GM19240 (cell line): ENCODE measurements at regions not wholly inside any gene's neighbourhood (a gene's known extent, or its start where the extent isn't known, plus 50 kb on each side); places are given as distances from the start of the nearest gene placed in this dataset.

Experiments used
- DNase-seq: peaks from one replicate; pipeline ENCODE4 v3.0.0; 2011; ENCODE audit warnings: low spot score; ENCODE audit not compliant: insufficient read length

- no peak for DNase-seq
These were observed 617.3 kb upstream of the ID2 start for GRCh38 chr2:8064603-8065002.

DNA sequence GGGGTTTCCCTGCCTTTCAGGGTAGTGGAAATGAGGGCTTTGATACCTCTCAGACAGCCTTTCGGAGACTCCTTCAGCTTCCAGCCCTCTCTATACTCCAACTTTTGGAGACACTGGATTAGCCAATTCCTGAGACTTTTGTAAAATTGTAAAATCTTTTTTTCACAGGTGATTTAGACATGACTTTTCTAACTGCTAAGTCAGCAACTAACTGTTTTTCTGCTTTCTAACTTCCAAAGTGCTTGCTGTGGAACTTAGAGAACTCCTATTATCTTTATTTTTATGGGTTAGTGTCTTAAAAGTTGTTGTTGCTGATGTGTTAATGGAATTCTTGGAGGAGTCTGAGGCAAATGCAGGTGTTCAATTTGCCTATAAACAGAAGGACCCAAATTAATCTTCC is 616.7 kb upstream of the ID2 start:
- DNase-seq, result no peak

- no peak for DNase-seq
These were observed 614.0 kb upstream of the ID2 start for GRCh38 chr2:8067784-8068336.

GRCh38 chr2:8072907-8073306 is 608.9 kb upstream of the ID2 start:
- DNase-seq, result no peak

GRCh38 chr2:8073916-8074315 is 607.9 kb upstream of the ID2 start:
- DNase-seq, result no peak

DNA sequence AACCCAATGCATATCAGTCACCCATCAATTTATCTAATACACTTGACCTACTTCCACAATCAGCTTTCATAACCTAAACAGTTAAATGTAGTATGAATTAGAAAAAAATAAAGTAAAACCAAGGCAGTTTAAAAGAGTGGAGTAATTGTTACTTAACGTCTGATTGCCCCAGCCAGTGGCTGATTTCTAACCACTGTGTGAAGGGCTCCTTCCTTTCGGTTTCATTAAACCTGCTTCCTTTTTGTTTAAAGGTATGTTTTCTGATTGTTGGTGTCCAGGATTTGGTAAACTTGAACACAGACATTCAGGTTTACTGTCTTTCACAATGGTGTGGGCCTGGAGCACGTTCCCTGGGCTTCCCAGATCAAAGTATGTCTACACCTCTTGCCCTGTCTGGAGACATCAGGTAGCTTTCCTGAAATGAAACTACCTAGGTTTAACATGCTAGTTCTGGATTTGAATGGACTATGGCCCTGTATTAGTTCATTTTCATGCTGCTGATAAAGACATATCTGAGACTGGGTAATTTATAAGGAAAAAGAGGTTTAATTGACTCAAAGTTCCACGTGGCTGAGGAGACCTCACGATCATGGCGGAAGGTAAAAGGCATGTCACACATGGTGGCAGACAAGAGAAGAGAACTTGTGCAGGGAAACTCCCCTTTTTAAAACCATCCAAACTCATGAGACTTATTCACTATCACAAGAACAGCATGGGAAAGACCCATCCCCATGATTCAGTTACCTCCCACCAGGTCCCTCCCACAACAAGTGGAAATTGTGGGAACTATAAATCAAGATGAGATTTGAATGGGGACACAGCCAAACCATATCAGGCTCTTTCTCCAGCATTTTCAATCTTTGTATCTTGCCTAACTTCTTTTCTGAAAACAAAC is 605.2 kb upstream of the ID2 start:
- DNase-seq, result no peak

DNA sequence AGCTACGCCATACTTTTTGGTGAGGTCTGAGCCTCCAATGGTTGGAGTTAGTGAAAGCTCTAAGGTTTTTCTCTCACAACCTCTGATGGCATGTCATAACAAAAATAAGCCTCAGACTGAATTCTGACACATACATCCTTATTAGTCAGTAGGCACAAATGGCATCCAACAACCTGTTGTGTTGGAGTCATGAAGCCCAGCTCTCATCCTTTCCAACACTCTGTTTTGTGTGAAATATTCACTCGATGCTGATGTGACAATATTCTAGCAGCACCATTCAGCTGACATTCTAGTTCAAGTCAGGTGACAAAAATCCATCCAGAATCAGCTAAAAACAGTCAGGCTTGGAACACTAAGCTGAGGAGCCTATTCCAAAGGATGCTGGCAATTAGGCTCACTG is 603.2 kb upstream of the ID2 start:
- no peak for DNase-seq

- no peak for DNase-seq
These were observed 601.8 kb upstream of the ID2 start for GRCh38 chr2:8080063-8080462.

- no peak for DNase-seq
These were observed 600.7 kb upstream of the ID2 start for GRCh38 chr2:8081130-8081529.

GRCh38 chr2:8082840-8083239 is 599.0 kb upstream of the ID2 start:
- no peak for DNase-seq

DNA sequence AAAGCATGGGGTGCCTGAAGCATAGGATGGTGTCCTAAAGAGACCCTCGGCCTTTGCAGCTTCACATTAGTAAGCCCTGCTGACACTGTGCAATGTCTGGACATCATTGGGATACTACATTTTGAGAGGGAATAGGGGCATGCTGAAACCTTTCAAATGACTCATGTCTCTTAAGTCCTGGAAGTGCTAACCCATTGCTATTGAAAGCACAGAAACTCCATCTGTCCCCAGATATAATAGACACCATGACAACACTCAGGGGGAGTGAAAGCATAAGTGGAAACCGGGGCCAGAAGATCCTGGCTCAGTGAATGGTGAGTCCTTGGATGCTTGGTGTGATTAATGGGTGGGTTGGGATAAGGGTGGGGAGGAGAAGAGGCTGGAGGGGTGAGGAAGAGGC is 595.5 kb upstream of the ID2 start:
- DNase-seq, result no peak

DNA sequence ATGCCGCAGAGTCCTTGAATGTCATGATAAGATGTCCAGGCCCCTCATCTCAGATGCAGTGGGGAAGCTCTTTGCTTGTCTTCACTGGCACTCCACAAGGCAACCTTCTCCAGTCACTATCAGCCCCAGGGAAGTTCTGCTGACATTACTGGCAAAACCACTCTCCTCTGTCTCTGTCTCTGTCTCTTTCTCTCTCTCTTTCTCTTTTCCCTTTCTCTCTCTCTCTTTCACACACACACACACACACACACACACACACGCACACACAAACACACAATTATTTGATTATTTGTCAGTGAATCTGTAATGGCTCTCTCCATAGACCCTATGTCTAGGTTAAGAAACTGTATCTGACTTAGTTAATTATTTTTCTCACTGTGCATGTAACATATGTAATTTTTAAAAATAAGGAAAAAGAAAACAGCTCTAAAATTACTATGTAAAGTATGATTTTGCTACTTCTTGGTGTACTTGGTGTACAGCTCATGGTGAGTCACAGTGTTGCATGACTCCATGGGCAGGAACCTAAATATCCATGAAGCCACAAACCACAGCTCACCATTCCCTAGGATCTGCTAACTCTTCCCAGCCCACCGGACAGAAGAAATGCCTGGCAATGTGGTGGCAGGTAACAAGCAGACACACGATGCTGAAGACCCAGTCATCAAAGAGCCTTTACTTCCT is 594.9 kb upstream of the ID2 start:
- no peak for DNase-seq

DNA sequence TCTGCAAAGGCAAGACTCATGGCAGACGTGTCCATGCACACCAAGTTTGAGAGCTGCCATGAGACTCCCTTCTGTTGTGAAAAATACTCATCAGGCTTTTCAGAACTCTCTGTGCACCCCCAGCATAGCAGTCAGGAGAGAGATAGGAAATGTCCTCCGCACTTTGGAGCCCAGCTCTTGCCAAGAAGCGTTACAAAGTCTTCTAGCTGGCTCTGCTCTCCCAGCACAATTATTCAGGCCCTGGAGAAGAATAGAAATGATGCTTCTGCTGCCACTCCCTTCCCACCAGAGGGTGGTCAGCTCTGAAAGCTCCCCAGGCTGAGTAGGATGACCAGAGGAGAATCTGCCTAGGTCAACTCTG is 594.4 kb upstream of the ID2 start:
- DNase-seq, result no peak

GRCh38 chr2:8088810-8089209 is 593.0 kb upstream of the ID2 start:
- no peak for DNase-seq

GRCh38 chr2:8089596-8089995 is 592.3 kb upstream of the ID2 start:
- DNase-seq, result no peak

- DNase-seq, result no peak
These were observed 590.8 kb upstream of the ID2 start for GRCh38 chr2:8090748-8091700.

DNA sequence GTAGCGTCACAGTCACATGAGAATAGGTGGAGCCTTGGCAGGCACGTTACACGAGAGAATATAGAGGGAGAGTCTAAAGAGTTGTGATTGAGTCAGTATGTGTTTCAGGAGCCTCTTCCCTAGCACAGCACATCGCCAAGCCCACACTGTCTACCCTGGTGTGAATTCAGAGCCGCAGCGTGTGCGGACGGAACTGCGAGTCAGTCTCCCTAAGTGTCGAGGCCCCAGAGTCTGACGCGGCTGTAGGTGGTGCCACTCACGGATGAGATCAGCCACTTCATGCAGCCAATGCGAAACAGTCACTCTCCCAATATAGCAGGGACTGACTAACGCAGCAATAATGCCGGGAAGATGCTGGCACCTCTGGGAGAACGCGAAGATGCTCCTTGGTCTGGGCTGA is 587.3 kb upstream of the ID2 start:
- DNase-seq, result no peak

DNA sequence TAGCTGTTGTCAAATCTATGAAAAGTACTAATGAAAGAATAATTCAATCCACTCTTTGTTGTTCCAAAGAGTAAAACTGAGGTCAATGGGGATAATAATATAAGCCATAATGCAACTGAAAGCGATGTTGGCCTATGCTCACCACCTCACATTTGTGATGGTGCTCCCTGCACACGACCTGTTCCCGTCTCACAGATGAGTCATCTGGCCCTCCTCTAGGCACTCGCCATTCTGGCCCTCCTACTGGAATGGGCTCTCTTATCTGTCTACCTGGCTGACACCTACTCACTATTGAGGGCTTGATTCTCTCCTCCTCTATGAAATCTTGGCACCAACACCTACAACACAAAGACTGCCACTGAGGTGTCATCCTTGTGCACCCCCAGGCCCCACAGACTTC is 585.9 kb upstream of the ID2 start:
- DNase-seq, result no peak

GRCh38 chr2:8096484-8096883 is 585.4 kb upstream of the ID2 start:
- DNase-seq, result no peak

DNA sequence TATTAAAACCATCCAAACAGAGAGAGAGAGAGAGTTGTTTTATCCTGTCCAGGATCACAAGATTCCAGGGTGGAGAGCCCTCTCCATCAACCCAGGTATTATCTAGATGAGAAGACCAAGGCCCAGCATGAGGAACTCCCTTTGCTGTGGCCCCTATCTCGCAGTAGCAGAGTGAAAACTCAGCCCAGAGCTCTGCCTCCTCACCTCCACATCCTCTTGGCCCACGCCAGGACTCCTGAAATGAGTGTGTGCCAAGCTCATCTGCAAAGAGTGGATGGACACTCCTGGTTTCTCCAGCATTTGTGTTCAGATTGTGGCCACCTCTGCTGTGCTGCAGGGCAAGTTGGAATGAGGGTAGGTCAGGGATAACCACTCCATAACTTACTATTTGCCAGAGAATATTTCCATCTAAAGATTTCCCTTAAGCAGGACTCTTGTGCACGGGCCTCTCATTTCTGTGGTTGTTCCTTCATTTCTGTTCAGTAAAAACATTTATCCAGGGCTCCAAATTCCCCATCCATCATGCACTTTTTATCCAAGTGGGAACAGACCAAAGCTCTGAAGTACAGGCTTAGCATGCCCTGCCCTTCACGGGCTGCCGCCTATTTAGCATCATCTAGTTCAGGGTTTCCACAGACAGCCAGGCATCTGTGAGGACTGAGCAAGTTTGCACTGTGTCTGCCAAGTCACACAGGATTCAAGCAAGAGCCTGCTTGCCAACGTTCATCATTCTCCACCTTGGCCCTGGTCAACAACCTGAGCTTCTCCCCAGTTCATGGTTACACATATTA is 583.2 kb upstream of the ID2 start:
- no peak for DNase-seq

- no peak for DNase-seq
These were observed 582.6 kb upstream of the ID2 start for GRCh38 chr2:8099267-8099582.
